ENCODE measurements at regions not wholly inside any gene's neighbourhood (a gene's known extent, or its start where the extent isn't known, plus 50 kb on each side); places are given as distances from the start of the nearest gene placed in this dataset.

DNA sequence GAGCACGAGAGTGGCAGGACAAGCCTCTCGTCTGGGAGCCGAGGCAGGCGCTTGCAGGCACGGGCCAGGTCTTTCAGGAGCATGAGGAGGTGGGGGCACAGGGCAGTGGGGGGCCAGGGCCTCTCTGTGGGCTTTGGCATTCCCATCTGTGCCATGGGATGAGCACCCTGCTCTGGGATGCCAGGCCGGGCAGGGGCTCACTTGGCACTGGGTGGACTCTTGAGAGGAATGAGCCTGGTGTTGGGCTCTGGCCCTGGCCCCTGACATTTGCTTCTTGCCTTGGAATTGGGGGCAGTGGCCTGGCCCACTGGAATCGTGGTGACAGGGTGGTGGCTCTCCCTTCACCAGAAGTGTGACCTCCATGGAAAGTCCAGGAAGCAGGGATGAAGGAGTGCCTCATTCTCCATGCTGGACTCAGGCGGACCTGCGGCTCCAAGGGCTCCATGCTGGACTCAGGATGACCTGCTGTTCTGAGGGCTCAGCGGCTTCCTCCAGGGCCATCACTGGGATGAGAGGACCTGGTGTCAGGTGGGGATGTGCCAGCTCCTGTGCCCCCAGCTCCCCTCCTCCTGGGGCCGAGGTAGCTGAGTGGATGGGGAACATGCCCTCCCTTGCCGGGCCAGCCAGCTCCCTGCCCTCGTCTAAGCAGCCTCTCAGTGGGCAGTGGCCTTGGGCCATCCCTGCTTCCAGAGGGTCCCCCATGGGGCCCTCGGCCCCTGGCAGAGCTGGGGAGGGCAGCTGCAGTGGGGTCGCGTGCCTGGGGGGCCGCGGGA lies 220.3 kb downstream of the KIF26A start:
- Mint-ChIP-seq H3K36me3 (ENCODE audit: low read depth) (no peaks in the 10 kb centered on the region), H3K27me3 (peaks cover 4% of the 10 kb centered on the region), H3K4me3 (no peak overlapping the region), H3K27ac (no peak overlapping the region), H3K4me1 (ENCODE audit: low read depth) (no peaks in the 10 kb centered on the region), H3K9me3 (no peaks in the 10 kb centered on the region)
- Histone ChIP-seq H3K4me1 (ENCODE audit: insufficient read depth, low read length) (peaks cover 4% of the 10 kb centered on the region), H3K27ac (ENCODE audit: low read depth in 1 of 2, low read length in 2 of 2) (no peak overlapping the region), H3K27me3 (ENCODE audit: control insufficient read depth in 1 of 2, insufficient read depth in 2 of 2, low read length in 2 of 2) (no peaks in the 10 kb centered on the region), H3K9me3 (ENCODE audit: control insufficient read depth in 1 of 2, insufficient read depth in 1 of 2, low read length in 2 of 2) (no peaks in the 10 kb centered on the region), H3K4me3 (ENCODE audit: low read length) (no peak overlapping the region), H3K36me3 (ENCODE audit: insufficient read depth, low read length) (no peaks in the 10 kb centered on the region)
- intact Hi-C loops (cut with DNase I, micrococcal nuclease) = no loop called here
- TF ChIP-seq, protein P1, sequence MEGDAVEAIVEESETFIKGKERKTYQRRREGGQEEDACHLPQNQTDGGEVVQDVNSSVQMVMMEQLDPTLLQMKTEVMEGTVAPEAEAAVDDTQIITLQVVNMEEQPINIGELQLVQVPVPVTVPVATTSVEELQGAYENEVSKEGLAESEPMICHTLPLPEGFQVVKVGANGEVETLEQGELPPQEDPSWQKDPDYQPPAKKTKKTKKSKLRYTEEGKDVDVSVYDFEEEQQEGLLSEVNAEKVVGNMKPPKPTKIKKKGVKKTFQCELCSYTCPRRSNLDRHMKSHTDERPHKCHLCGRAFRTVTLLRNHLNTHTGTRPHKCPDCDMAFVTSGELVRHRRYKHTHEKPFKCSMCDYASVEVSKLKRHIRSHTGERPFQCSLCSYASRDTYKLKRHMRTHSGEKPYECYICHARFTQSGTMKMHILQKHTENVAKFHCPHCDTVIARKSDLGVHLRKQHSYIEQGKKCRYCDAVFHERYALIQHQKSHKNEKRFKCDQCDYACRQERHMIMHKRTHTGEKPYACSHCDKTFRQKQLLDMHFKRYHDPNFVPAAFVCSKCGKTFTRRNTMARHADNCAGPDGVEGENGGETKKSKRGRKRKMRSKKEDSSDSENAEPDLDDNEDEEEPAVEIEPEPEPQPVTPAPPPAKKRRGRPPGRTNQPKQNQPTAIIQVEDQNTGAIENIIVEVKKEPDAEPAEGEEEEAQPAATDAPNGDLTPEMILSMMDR (IDR thresholded peaks at IDR 0.05) = no peak
- ChIA-PET CTCF (no interaction called here), POLR2A (no interaction called here)
- DNase-seq (peak in 1 of 14 experiments; percentile 29), ATAC-seq (ENCODE audit: poor library complexity) (no peak)

DNA sequence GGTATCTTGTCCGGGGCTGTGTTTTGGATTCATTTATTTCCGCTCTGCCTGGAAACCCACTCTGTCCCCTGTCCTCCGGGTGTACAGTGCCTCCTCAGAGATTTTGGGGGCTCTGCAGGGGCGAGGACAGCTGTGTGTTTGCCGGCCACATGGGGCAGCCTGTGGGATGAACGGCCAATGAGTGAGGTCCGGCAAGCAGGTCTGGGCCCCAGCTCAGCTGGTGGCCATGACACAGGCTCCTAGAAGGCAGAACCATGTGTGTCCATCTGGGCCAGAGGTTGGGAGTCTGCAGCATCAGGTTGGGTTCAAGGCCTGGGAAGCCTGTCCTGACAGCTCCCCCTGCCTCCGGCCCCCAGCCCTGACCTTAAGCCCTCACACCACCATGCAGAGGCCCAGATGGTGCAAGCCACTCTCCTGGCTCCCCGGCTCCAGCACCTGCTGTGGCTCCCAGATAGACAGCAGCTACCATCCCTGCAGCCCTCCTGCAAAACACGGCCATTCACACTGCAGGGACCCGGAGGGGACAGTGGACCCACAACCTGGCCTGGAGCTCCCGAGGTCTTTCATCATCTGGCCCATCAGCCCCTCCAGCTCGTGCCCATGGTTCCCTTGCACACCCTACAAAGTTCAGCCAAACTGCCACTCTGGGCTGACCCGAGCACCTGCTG lies 220.1 kb upstream of the C14orf180 start:
- no peak for ATAC-seq (ENCODE audit: poor library complexity)
- no peak overlapping the region for H3K27ac Mint-ChIP-seq

DNA sequence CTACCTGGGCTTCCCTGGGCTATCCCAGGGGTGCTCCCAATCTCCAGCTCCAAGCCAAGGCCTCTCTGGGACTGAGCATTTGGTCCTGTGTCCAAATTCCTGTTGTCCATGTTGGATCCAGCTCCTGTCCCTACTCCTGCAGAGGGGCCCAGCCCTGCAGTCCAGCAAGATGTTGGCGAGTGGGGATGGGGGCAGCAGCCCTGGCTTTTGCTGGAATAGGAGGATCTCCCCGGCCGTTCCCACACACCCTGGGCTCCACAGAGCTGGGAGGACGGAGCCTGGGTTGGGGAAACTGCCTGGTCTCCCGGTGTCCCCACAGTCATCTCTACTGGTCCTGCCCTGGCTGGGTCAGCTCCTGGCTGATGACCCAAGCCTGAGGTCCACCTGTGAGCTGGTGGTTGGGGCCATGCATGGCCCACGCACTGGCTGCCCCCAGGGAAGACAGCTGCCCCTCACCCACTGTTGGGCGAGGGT lies 219.6 kb upstream of the C14orf180 start:
- CTCF ChIA-PET = no interaction called here

More for the DNA sequence above, 220.1 kb upstream of the C14orf180 start:
- Mint-ChIP-seq H3K27me3 (peaks cover under 1% of the 10 kb centered on the region), H3K36me3 (ENCODE audit: low read depth) (no peaks in the 10 kb centered on the region), H3K4me3 (no peak overlapping the region), H3K9me3 (no peaks in the 10 kb centered on the region), H3K4me1 (ENCODE audit: low read depth) (no peaks in the 10 kb centered on the region)
- H3K27me3 ChIP-seq (ENCODE audit: control insufficient read depth in 1 of 2, insufficient read depth in 2 of 2, low read length in 2 of 2) = no peaks in the 10 kb centered on the region
- no peaks in the 10 kb centered on the region for H3K36me3 ChIP-seq (ENCODE audit: insufficient read depth, low read length)
- peaks cover under 1% of the 10 kb centered on the region for H3K4me1 ChIP-seq (ENCODE audit: insufficient read depth, low read length)
- POLR2A ChIA-PET = no interaction called here
- CTCF ChIA-PET = no interaction called here
- H3K4me3 ChIP-seq (ENCODE audit: low read length) = no peak overlapping the region
- H3K9me3 ChIP-seq (ENCODE audit: control insufficient read depth in 1 of 2, insufficient read depth in 1 of 2, low read length in 2 of 2) = no peaks in the 10 kb centered on the region
- DNase-seq = peak in 1 of 14 experiments; percentile 25
- TF ChIP-seq, protein P1 (IDR thresholded peaks at IDR 0.05) = no peak
- intact Hi-C loops (cut with DNase I, micrococcal nuclease) = no loop called here
- H3K27ac ChIP-seq (ENCODE audit: low read depth in 1 of 2, low read length in 2 of 2) = no peak overlapping the region

More for the DNA sequence above, 219.6 kb upstream of the C14orf180 start:
- TF ChIP-seq, protein P1 (IDR thresholded peaks at IDR 0.05) = no peak
- no peaks in the 10 kb centered on the region for H3K9me3 Mint-ChIP-seq
- no peak for ATAC-seq (ENCODE audit: poor library complexity)
- H3K27ac ChIP-seq (ENCODE audit: low read depth in 1 of 2, low read length in 2 of 2) = no peak overlapping the region
- peak in 1 of 14 experiments; percentile 28 for DNase-seq
- no peak overlapping the region for H3K27ac Mint-ChIP-seq
- no peaks in the 10 kb centered on the region for H3K4me1 Mint-ChIP-seq (ENCODE audit: low read depth)
- POLR2A ChIA-PET = no interaction called here
- no peak overlapping the region for H3K4me3 ChIP-seq (ENCODE audit: low read length)
- H3K36me3 Mint-ChIP-seq (ENCODE audit: low read depth) = no peaks in the 10 kb centered on the region
- no peak overlapping the region for H3K4me3 Mint-ChIP-seq
- H3K36me3 ChIP-seq (ENCODE audit: insufficient read depth, low read length) = no peaks in the 10 kb centered on the region
- no peaks in the 10 kb centered on the region for H3K27me3 ChIP-seq (ENCODE audit: control insufficient read depth in 1 of 2, insufficient read depth in 2 of 2, low read length in 2 of 2)
- peaks cover 0 to 4% of the 10 kb centered on the region in 2 experiments for H3K9me3 ChIP-seq (ENCODE audit: control insufficient read depth in 1 of 2, insufficient read depth in 1 of 2, low read length in 2 of 2)
- intact Hi-C loops (cut with DNase I, micrococcal nuclease) = no loop called here
- H3K27me3 Mint-ChIP-seq = no peaks in the 10 kb centered on the region
- H3K4me1 ChIP-seq (ENCODE audit: insufficient read depth, low read length) = no peaks in the 10 kb centered on the region
